B cell (primary cell): ENCODE measurements at regions not wholly inside any gene's neighbourhood (a gene's known extent, or its start where the extent isn't known, plus 50 kb on each side); places are given as distances from the start of the nearest gene placed in this dataset.

Experiments
- ATAC-seq: fragments of 200-7000 bp; cut with Tn5 transposase; one replicate; pipeline ENCODE4 v1.10.0; 2021; ENCODE audit warnings: low read depth, mild to moderate bottlenecking, moderate number of reproducible peaks, moderate library complexity
- CTCF ChIA-PET: fragments of 350-600 bp; sonication (Branson Sonifier 250); formaldehyde crosslinking; loops from one replicate; lab custom pipeline; 2021; ENCODE audit warnings: antibody characterized with exemption, inconsistent platforms; lab: Charles Lee
- POLR2A ChIA-PET: fragments of 350-600 bp; sonication (Branson Sonifier 250); formaldehyde crosslinking; loops from one replicate; lab custom pipeline; 2021; ENCODE audit warnings: antibody characterized with exemption; lab: Charles Lee
- DNase-seq: peaks from one replicate; pipeline ENCODE4 v3.0.0; 2013
- H2AFZ ChIP-seq: 2 replicates; pipeline ENCODE4 v1.6.1; 2012; ENCODE audit warnings: mild to moderate bottlenecking, low read depth, low read length; ENCODE audit not compliant: insufficient read depth, poor library complexity, severe bottlenecking
- H3K27ac ChIP-seq, 2 donors: 1 replicate in 1 of 2; 2 replicates in 1 of 2; pipeline ENCODE4 v1.5.1; 2012 to 2013; ENCODE audit warnings: low read length in 2 of 2, mild to moderate bottlenecking in 2 of 2, moderate library complexity in 1 of 2
- H3K27me3 ChIP-seq, 4 experiments: fragments of 200-600 bp in 1 of 4; sonication (generic) in 1 of 4; replicated peaks in 1 of 4; 1 replicate in 2 of 4; 2 replicates in 2 of 4; pipeline versions ENCODE4 v1.6.1 to v1.7.0; 2013 to 2016; ENCODE audit warnings: low read length in 3 of 4, mild to moderate bottlenecking in 2 of 4, mixed read lengths in 1 of 4, moderate library complexity in 1 of 4; ENCODE audit not compliant: insufficient read depth in 4 of 4, control insufficient read depth in 3 of 4; ENCODE audit errors: control extremely low read depth in 1 of 4
- H3K36me3 ChIP-seq, 2 experiments: replicated peaks in 1 of 2; 1 replicate in 1 of 2; 2 replicates in 1 of 2; pipeline versions ENCODE4 v1.6.1 to v1.7.1; 2013; ENCODE audit warnings: low read length in 1 of 2; ENCODE audit not compliant: insufficient read depth in 2 of 2, control insufficient read depth in 1 of 2; ENCODE audit errors: control extremely low read depth in 1 of 2, extremely low read depth in 1 of 2
- H3K4me1 ChIP-seq, 2 donors: fragments of 200-600 bp in 1 of 2; sonication (generic) in 1 of 2; 1 replicate in 1 of 2; 2 replicates in 1 of 2; pipeline versions ENCODE4 v1.5.1 to v1.6.1; 2013 to 2017; ENCODE audit warnings: low read length in 2 of 2; ENCODE audit not compliant: control insufficient read depth in 2 of 2, insufficient read depth in 2 of 2
- H3K4me2 ChIP-seq: replicated peaks from 2 replicates; pipeline ENCODE3; 2012; ENCODE audit warnings: mild to moderate bottlenecking, low read depth, low read length; ENCODE audit not compliant: poor library complexity, severe bottlenecking
- H3K4me3 ChIP-seq, 5 experiments: fragments of 200-600 bp in 1 of 5; sonication (generic) in 1 of 5; 1 replicate in 3 of 5; 2 replicates in 2 of 5; pipeline versions ENCODE4 v1.5.1 to v1.7.0; 2011 to 2016; ENCODE audit warnings: low read length in 4 of 5, mild to moderate bottlenecking in 4 of 5, low read depth in 2 of 5, control low read depth in 1 of 5, moderate library complexity in 1 of 5; ENCODE audit not compliant: insufficient read depth in 1 of 5; ENCODE audit errors: control extremely low read depth in 1 of 5, extremely low read depth in 1 of 5
- H3K79me2 ChIP-seq: fragments of 200-600 bp; sonication (generic); one replicate; pipeline ENCODE4 v1.6.0; 2016; ENCODE audit warnings: low read length; ENCODE audit not compliant: control insufficient read depth, insufficient read depth
- H3K9ac ChIP-seq: fragments of 200-600 bp; sonication (generic); 2 replicates; pipeline ENCODE4 v1.6.1; 2017; ENCODE audit warnings: mild to moderate bottlenecking, low read length, moderate library complexity
- H3K9me3 ChIP-seq, 3 donors: one replicate each; pipeline versions ENCODE4 v1.6.1 to v1.7.1; 2013; ENCODE audit warnings: low read length in 2 of 3; ENCODE audit not compliant: control insufficient read depth in 2 of 3, insufficient read depth in 1 of 3; ENCODE audit errors: control extremely low read depth in 1 of 3
- H4K20me1 ChIP-seq: 2 replicates; pipeline ENCODE4 v1.6.0; 2012; ENCODE audit warnings: mild to moderate bottlenecking, low read length; ENCODE audit not compliant: insufficient read depth, control insufficient read depth, poor library complexity, severe bottlenecking
- H3K27ac Mint-ChIP-seq: one replicate; pipeline ENCODE4 v1.8.0; 2021; ENCODE audit warnings: mixed read lengths
- H3K27me3 Mint-ChIP-seq: one replicate; pipeline ENCODE4 v1.8.0; 2021; ENCODE audit warnings: mixed read lengths
- H3K4me1 Mint-ChIP-seq: one replicate; pipeline ENCODE4 v1.8.0; 2021; ENCODE audit warnings: mixed read lengths
- H3K4me3 Mint-ChIP-seq: one replicate; pipeline ENCODE4 v1.8.0; 2021; ENCODE audit warnings: mixed read lengths
- H3K9me3 Mint-ChIP-seq: one replicate; pipeline ENCODE4 v1.8.0; 2022; ENCODE audit warnings: mixed read lengths; ENCODE audit not compliant: insufficient read depth
- EZH2 ChIP-seq: IDR thresholded peaks from 2 replicates; pipeline ENCODE4 v1.6.1; 2012; ENCODE audit warnings: borderline replicate concordance, low read depth, mild to moderate bottlenecking, moderate library complexity, low read length; ENCODE audit not compliant: insufficient read depth, poor library complexity, severe bottlenecking
- WGBS: methylation state at CpG from one replicate; pipeline ENCODE4 v1.1.5; 2013; ENCODE audit warnings: missing lambda C conversion rate; ENCODE audit not compliant: insufficient coverage; 5-methylcytosine and 5-hydroxymethylcytosine counted together
- intact Hi-C: fragments of 100-400 bp; cut with micrococcal nuclease; formaldehyde crosslinking; loops from one replicate; pipeline ENCODE4 v1.10.0; 2022
- TF ChIP-seq, protein P1 (sequence below): fragments of 200-600 bp; IDR thresholded peaks from one replicate; pipeline ENCODE4 v1.8.0; 2022; ENCODE audit warnings: antibody characterized with exemption, mild to moderate bottlenecking

DNA sequence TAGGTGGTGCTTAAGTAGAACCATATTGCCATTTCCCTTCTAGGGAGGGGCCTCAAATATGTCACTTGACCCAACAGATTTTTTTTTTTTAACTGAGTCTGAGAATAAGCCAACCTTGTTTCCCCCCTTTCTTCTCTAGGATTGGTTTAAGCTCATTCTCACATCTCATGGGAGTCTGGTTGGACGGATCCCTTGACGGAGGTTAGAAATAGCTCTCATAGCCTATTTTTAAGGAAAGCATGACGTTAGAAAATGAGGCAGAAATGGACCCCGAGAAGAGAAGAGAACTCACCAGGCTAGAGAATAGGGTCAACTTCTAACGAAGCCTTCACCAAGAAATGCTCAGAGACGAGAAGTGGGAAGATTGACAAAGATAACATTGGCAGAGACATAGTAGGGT lies 95.1 kb upstream of the ZFHX3 start:
- no peak overlapping the region for H3K4me2 ChIP-seq
- no peaks in the 10 kb centered on the region for H3K36me3 ChIP-seq
- no peak overlapping the region for H3K27ac ChIP-seq
- DNase-seq (no peak), ATAC-seq (no peak)
- H2AFZ ChIP-seq, result no peak overlapping the region
- no peak for TF ChIP-seq EZH2
- TF ChIP-seq, protein P1, sequence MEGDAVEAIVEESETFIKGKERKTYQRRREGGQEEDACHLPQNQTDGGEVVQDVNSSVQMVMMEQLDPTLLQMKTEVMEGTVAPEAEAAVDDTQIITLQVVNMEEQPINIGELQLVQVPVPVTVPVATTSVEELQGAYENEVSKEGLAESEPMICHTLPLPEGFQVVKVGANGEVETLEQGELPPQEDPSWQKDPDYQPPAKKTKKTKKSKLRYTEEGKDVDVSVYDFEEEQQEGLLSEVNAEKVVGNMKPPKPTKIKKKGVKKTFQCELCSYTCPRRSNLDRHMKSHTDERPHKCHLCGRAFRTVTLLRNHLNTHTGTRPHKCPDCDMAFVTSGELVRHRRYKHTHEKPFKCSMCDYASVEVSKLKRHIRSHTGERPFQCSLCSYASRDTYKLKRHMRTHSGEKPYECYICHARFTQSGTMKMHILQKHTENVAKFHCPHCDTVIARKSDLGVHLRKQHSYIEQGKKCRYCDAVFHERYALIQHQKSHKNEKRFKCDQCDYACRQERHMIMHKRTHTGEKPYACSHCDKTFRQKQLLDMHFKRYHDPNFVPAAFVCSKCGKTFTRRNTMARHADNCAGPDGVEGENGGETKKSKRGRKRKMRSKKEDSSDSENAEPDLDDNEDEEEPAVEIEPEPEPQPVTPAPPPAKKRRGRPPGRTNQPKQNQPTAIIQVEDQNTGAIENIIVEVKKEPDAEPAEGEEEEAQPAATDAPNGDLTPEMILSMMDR, result no peak
- no peaks in the 10 kb centered on the region for H3K4me1 ChIP-seq
- Mint-ChIP-seq H3K9me3 (no peaks in the 10 kb centered on the region), H3K27ac (no peak overlapping the region), H3K27me3 (peaks cover 15% of the 10 kb centered on the region), H3K4me1 (no peaks in the 10 kb centered on the region), H3K4me3 (no peak overlapping the region)
- no peak overlapping the region for H3K9ac ChIP-seq
- no peaks in the 10 kb centered on the region for H4K20me1 ChIP-seq
- 48% methylated on average over 6 of the region's 6 CpGs for WGBS
- H3K9me3 ChIP-seq, result no peaks in the 10 kb centered on the region
- ChIA-PET POLR2A (no interaction called here), CTCF (no interaction called here)
- H3K4me3 ChIP-seq, result no peak overlapping the region
- H3K79me2 ChIP-seq, result no peaks in the 10 kb centered on the region
- no peaks in the 10 kb centered on the region for H3K27me3 ChIP-seq
- intact Hi-C loops, result no loop called here

DNA sequence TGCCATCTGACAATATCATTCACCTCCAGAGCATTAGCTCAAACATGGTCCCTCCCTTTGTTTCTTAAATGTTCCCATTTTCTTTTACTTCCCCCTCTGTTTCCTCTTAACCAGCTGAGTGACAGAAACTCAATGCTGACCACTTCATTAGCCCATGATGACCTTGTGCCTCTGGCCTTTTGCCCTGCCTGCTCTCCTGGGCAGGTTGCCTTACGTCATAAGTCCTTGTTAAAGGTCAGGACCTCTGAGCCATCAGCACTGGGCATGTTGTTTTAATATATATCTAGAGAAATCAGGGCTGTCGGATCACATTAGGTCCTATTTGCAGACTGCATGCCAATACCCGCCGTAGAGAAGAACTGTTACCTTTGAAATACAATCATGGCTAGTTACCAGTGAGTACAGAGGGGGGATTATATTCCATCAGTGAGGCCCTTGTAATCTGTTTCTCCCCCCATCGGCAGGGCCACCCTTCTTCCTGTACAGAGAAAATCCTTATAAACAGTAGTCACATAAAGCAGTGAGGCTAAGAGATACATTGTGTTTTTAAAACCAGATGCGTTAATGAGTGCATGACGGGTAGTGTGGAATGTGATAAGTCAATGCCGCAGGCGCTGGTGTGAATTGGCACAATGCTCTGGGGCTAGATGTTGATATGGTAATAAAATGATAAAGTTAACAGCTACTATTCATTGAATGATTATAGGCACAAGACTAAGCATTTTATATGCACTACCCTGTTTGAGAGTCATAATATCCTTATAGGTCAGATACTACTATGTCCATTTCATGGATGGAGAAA lies 94.3 kb upstream of the ZFHX3 start:
- no peak overlapping the region for H3K27ac ChIP-seq
- H3K9me3 ChIP-seq, result no peaks in the 10 kb centered on the region
- ATAC-seq, result no peak
- H3K9me3 Mint-ChIP-seq, result no peaks in the 10 kb centered on the region
- H3K27me3 Mint-ChIP-seq, result peaks cover 15% of the 10 kb centered on the region
- no peak overlapping the region for H3K27ac Mint-ChIP-seq
- no peaks in the 10 kb centered on the region for H3K36me3 ChIP-seq
- no peaks in the 10 kb centered on the region for H3K27me3 ChIP-seq
- no peaks in the 10 kb centered on the region for H4K20me1 ChIP-seq
- CTCF ChIA-PET, result no interaction called here
- H2AFZ ChIP-seq, result no peak overlapping the region
- H3K9ac ChIP-seq, result no peak overlapping the region
- no peak overlapping the region for H3K4me3 ChIP-seq
- no peak overlapping the region for H3K4me3 Mint-ChIP-seq
- intact Hi-C loops, result no loop called here
- no peaks in the 10 kb centered on the region for H3K79me2 ChIP-seq
- WGBS, result 80% methylated on average over 1 of the region's 9 CpGs
- no peaks in the 10 kb centered on the region for H3K4me1 ChIP-seq
- no peak overlapping the region for H3K4me2 ChIP-seq
- DNase-seq, result no peak
- H3K4me1 Mint-ChIP-seq, result no peaks in the 10 kb centered on the region
- TF ChIP-seq EZH2, result no peak
- TF ChIP-seq, protein P1, result no peak
- POLR2A ChIA-PET, result no interaction called here
